GM19452 (cell line): ENCODE measurements at regions not wholly inside any gene's neighbourhood (a gene's known extent, or its start where the extent isn't known, plus 50 kb on each side); places are given as distances from the start of the nearest gene placed in this dataset.
"Not testable (repeated sequence)": the region's sequence is repeated elsewhere in the genome, so short reads cannot be mapped to it uniquely, and the experiment has no call there.

Experiments used
- ATAC-seq: cut with Tn5 transposase; IDR thresholded peaks from one replicate; pipeline ENCODE4 v1.9.1; 2021; ENCODE audit not compliant: unreplicated experiment

- ATAC-seq: no peak
Observed at GRCh38 chr4:141518222-141518621, 118.2 kb upstream of the IL15 start.

- no peak for ATAC-seq
Observed at GRCh38 chr4:141524116-141524515, 112.3 kb upstream of the IL15 start.

DNA sequence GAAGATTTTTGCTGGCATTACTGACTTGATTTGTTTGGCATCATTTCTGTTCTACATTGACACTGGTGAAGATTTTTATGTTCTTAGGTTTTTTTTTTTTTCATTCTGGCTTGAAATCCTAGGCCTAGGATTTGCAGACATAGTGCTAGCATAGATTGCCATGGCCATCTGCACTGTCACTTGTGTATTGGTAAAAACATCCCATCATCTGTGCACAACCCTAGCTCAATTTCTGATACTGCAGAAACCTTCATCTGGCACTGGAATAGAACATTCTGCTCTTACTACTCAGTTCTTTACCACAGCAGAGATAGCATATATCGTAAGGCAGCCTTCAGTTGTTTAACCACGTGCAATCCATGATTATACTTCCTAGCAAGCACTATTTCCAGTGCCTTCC is 111.5 kb upstream of the IL15 start:
- ATAC-seq: no peak

DNA sequence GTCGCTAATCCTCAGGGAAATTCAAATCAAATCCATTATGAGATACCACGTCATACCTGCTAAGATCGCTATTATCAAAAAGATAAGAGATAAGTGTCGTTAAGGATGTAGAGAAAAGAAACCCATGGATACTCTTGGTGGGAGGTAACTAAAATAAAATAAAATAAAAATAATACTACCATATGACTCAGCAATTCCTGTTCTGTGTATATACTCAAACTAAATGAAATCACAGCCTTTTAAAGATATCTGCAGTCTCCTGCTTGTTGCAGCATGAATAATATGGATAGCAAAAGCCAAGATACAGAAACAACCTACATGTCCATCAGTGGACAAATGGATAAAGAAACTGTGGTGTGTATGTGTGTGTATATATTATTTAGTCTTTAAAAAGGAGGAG is 105.8 kb upstream of the IL15 start:
- ATAC-seq: no peak

DNA sequence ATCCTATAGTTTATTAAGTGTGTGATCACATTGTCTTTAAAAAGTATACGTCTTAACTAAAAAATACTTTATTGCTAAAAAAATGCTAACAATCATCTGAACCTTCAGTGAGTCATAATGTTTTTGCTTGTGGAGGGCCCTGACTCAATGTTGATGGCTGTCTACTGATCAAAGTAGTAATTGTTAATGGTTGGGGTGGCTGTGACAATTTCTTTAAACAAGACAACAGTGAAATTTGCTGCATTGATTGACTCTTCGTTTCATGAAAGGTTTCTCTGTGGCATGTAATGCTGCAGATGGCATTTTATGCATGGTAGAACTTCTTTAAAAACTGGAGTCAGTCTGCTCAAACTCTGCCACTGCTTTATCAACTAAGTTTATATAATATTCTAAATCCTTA is 101.4 kb upstream of the IL15 start:
- no peak for ATAC-seq

GRCh38 chr4:141538001-141538400 is 98.4 kb upstream of the IL15 start:
- ATAC-seq: no peak

- no peak for ATAC-seq
Observed at GRCh38 chr4:141540643-141541042, 95.7 kb upstream of the IL15 start.

GRCh38 chr4:141541851-141542250 is 94.5 kb upstream of the IL15 start:
- no peak for ATAC-seq

DNA sequence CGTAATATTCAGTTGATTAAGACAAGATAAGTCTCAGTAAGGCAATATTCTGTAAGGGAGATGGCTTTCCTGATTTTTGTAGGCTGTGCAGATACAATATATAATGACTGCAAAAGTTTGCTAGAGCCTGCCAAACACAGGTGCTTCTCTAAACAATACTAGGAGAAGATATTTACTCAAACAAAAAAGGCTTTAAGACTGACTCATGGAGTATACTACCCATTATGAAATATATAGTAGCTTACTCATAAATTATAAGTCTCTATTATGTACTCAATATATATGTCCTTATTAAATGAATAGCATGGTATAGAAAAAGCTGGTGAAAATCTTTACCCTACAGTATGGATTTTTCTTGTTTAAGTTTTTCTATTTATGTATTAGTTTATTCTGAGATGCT is 93.2 kb upstream of the IL15 start:
- ATAC-seq: no peak

DNA sequence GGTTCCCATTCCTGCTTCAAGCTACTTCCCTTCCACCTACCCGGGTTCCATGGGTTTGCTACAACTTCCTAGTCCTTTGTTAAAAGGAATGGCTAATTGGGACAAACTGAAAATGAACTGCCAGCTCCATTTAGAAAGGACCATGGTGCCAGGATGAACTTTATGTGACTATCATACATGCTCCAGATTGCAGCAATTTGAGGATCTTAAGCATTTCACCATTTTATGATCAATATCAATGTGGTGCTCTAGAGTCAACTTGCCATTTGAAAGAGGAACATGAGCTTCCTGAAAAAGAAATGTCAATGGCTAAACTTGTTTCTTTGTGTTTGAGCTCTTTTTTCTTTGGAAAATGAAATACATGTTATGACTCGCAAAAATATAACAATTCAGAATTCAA is 92.7 kb upstream of the IL15 start:
- no peak for ATAC-seq

DNA sequence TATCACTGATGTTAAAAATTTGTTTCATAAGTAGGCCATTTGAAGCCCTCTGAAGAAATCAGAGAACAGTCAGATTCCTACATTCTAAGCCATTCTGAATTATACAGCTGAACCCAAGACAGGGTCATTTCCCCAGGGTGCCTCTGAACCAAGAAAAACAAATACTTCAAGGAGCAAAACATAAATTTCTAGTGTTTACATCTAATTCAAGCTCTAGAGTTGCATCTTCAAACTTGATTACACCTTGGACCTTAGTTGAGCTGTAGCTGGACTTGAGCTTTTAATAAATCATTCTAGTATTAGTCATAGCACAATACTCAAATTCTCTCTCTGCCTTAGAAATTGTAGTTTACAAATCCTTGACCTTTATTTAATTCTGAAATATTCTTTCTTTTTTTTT is 87.6 kb upstream of the IL15 start:
- no peak for ATAC-seq

DNA sequence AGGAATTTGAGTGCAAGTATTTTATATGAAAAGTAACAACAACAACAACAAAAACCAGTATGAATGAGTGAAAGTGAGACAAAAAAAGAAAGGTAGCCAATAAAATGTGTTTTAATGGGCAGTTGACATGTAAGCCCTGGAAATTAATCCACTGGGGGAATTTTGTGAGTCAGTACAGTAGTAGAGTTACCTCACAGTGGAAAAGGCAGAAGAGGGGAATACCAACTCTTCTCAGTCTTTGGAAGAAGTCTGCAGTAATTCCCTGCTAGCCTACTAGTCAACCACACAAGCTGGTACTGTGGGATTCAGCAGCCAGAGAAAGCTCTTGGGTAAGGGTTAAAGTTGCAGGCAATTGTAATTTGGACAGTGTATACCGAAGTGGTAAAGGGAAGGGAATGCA is 76.3 kb upstream of the IL15 start:
- no peak for ATAC-seq

DNA sequence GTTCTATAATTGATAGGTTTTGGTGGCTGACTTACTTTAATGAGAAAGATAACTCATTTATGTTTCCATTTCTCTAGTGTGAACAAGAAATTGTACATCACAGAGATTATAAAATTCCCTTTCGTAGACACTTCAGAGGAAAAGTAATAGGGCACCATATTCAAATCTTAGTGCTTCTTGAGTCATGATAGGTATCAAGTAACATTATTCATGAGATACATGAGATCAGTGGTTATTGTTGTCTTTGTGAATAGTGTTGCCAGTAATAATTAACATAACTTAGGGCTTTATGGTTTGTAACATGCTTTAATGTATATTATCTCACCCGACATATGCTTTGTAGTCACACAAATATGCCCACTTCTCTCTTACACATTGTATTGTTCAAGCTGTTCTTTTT is 73.7 kb upstream of the IL15 start:
- ATAC-seq: no peak

GRCh38 chr4:141563723-141564122 is 72.7 kb upstream of the IL15 start:
- no peak for ATAC-seq

GRCh38 chr4:141564961-141565360 is 71.4 kb upstream of the IL15 start:
- ATAC-seq: not testable (repeated sequence)

DNA sequence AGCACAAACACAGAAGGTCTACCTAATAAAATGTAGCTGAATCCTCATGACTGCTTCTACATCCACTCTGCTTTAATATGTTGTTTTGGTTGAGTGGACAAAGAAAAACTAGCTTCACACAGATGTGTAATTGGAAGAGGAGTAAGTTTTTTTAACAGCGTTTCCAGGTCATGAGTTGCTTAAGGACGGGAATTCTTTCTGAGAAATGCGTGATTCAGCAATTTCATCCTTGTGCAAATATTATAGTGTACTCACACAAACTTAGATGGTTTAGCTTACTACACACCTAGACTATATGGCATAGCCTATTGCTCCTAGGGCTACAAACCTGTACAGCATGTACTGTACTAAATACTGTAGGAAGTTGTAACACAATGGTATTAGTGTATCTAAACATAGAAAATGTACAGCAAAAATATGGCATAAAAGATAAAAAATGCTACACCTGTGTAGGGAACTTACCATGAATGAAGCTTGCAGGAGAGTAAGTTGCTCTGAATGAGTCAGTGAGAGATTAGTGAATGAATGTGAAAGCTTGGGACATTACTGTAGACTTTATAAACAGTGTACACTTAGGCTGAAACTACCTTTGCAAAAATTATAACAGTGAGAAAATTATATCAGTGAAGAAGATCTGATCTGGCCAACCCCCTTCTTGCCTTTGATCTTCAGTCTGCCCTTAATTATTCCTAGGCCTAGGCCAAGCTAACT is 70.8 kb upstream of the IL15 start:
- no peak for ATAC-seq

- no peak for ATAC-seq
Observed at GRCh38 chr4:141567326-141567915, 69.0 kb upstream of the IL15 start.

DNA sequence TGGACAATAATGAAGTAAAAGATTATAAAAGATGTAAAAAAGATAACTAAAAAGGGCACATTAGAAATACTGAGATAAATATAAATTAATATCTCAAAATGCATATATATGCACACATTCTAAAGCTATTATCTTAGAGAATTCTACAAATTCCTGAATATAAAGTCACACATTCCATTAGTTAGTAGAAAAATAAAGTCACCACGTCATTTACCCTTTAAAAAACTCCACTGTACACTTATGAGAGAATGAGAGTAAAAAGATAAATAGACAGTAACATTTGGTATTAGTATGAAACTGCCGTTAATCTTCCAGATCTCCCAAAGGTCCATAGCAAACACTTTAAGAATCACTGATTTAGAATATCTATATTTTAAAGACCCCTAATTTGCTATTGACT is 67.2 kb upstream of the IL15 start:
- no peak for ATAC-seq

DNA sequence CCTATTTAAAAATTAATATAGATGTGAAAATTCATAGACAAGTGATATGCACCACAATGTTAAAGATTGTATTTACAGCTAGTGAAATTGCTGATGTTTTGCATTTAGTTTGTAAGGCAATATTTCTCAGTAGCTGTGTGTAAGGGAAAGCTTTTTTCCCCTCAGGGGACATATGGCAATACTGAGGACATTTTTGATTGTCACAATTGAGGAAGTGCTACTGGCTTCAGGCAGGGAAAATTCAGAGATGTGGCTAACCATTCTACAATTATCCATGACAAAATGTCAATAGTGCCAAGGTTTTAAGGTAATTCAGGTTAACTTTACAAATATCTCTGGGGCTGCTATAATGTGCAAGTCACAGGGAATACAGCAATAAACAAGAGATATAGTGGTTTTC is 66.1 kb upstream of the IL15 start:
- no peak for ATAC-seq

DNA sequence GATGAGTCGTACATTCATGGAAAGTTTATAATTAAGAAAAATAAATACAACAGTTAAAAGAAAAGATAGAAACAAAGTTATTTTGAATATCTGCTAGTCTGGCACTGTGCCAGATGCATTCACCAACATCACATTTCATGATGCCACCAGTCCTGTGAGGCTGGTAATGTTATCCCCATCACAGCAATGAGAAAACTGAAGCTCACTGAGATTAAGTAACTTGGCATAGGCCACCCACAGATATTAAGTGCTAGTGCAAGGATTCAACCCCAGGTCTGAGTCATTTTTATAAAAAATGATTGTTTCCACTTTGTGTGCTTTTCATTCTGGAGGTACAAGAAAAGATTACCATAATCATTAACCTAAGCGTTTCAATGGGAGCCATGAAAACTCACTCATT is 65.0 kb upstream of the IL15 start:
- no peak for ATAC-seq

GRCh38 chr4:141571793-141572192 is 64.6 kb upstream of the IL15 start:
- ATAC-seq: no peak

DNA sequence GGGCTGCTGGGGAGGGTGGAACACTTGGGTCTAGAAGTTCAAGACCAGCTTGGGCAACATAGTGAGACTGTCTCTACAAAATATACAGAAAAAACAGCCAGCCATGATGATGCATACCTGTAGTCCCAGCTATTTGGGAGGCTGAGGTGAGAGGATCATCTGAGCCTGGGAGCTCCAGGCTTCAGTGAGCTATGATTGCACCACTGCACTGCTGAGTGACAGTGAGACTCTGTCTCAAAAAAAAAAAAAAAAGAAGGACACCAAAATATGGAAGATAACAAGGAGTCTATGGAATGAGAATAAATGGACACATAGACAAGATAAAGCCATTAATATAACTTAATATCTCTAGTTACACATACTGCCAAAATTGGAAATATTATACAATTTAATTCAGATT is 62.7 kb upstream of the IL15 start:
- ATAC-seq: no peak

DNA sequence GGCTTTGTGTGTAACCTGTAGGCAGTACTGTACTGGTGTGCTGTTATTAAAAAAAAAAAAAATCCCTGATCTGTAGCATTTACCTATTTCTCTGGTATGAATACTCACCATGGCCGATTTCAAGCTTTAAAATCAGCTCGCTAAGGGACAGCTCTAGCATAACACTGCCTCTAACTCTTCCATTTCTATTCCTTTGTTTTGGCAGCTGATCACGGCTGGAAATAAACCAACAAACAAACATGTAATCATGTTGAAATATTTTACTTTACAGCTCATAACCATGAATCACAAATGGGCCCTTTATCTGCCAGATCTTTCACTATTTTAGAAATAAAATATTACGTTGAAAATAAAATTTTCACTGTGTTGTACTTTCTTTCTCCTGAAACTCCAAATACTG is 60.5 kb upstream of the IL15 start:
- no peak for ATAC-seq
